HG03060 (cell line): ENCODE measurements at regions not wholly inside any gene's neighbourhood (a gene's known extent, or its start where the extent isn't known, plus 50 kb on each side); places are given as distances from the start of the nearest gene placed in this dataset.

Experiments
- ATAC-seq: cut with Tn5 transposase; IDR thresholded peaks from one replicate; pipeline ENCODE4 v1.9.1; 2021; ENCODE audit warnings: low read depth, moderate number of reproducible peaks; ENCODE audit not compliant: unreplicated experiment

- ATAC-seq: no peak
Observed at GRCh38 chr1:181872562-181872961, 188.9 kb downstream of the ZNF648 start.

GRCh38 chr1:181863736-181864135 is 197.8 kb downstream of the ZNF648 start:
- ATAC-seq: no peak

- ATAC-seq: no peak
Observed at GRCh38 chr1:181863006-181863405, 198.5 kb downstream of the ZNF648 start.

DNA sequence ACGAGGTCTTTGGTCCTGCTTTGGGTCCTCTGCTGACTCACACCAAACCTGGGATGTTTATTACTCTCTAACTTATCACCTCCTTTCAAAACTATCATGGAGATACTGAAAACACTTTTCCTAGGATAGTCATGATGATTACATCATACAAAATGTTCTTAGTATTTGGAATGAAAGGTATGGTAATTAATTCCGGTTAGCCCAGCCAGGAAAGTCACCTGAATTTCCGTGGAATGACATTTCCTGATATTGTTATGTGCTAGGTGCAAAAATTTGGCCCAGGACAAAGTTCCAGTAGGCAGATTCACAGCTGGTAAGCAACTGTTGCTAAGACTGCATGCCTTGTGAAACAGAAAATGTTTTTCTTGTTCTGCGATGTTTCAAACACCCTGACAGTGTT is 203.4 kb downstream of the ZNF648 start:
- no peak for ATAC-seq
